ENCODE measurements at regions not wholly inside any gene's neighbourhood (a gene's known extent, or its start where the extent isn't known, plus 50 kb on each side); places are given as distances from the start of the nearest gene placed in this dataset.

DNA sequence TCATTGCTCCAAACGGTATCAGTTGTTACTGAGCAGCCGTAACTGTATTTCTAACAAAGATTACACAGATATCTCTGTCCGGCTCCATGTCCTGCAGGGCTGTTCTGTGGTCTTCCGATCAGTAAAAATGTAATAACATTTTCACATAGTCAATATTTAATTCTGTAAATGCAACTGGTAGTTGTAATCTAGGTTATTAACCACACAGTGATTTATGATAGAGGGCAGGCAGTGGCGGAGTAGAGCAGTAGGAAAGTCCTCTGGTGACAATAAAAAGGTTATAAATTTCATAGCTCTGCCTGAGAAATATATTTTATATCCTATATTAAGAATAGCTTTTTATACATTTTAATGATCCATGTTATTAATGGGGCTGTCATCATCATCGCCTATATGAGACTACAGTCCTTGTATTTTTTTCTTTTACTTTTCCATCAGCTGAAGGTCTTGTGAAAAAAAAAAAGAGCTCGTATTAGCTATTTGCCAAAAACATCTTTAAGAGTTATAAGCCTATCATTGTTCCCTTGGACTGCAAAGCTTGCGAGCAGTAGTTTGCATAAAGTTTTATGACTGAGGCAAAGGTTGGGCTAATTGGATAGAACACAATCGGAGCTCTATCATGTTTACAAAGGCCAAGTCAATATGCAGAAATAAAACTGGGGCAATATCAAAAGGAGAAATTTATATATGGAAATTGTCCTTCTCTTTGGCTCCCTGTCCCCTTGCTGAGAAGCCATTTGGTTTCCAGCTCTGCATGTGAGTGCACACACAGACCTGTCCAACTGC is 648.0 kb downstream of the IRX1 start:
- no peak for DNase-seq

DNA sequence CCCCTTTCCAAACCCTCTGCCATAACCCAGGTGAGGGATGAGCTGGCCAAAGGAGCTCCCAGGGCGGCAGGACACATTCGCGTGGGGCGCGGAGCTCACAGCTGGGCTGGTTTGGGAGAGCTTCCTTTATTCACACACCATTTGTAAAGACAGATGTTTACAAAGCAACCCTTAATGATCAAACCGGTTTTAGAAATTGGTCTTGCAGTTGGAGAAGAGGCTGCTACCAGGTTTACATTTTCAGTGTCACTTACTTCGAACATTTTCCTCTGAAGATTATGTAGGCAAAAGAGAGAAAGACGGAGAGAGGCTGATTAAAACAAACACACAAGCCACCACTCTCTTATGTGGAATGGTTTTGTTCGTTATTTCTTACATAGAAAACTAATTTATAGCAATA is 648.7 kb downstream of the IRX1 start:
- DNase-seq, result no peak

DNA sequence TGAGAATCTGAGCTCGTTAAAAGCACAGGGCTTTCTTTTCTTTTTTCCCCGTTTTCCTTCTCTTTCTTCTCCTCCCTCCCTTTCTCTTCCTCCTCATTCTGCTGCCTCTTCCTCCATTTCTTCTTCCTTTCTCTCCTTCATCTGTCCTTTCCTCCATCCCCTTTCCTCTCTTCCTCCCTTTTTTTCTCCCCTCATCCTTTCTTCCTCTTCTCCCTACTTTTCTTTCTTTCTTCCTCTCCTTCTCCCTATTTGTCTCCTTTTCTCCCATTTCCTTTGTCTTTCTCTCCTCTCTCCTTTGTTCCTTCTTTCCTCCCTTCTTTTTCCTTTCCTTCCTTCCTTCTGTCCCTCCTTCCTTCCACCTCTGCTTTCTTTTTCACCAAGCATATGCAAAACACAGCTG is 649.4 kb downstream of the IRX1 start:
- no peak for DNase-seq

DNA sequence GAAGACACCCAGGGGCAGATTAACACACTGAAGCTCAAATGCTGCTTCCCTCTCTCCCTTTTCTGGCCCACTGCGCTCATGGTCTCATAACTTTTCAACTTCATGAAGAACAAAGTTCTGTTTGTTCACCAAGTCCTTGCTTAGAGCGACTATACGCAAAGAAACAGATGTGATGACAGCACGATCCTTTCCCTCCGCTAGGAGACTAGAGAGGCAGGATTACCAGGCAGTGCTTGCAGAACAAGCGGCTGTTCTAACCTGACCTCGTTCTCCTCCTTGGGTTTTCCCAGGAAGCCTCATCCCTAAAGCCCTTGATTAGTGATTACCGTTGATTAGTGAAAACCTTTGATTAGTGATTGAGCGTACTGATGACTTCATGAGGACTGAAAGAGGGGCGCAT is 649.9 kb downstream of the IRX1 start:
- no peak for DNase-seq

DNA sequence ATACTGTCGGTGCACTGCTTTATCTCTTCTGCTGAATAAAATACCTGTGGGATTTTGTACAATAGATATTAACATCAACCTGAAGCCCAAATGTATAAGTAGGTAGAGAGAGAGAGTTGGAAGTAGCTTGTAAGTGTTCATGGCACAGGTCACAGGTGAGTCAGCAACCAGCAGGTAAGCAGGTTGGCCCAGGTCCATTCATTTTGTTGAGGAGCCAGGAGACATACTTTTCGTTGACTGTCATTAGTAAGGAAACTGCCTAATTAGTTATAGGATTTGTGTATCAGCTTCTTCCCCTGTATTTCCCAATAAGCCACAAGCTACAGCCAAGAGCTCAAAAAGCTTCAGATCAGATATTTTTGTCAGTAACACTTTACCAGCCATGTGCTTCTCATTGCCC is 650.8 kb downstream of the IRX1 start:
- no peak for DNase-seq

DNA sequence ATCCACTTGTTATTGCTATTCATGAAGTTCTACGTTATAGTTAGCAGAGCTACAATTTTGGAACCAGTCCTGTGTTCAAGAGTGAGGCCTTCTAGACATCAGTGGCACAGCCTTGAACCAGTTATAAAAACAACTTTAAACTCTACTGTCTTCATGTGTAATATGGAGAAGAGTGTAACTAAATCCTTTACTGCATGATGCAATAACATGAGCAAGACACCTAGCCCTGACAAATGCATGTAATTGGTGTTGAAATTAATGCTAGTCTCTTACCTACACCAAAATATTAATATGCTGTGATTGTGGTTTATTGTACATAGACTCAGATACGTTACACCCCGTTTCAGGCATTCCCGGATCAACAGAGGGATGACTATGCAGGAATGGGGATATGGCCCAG is 654.6 kb downstream of the IRX1 start:
- DNase-seq, result no peak

DNA sequence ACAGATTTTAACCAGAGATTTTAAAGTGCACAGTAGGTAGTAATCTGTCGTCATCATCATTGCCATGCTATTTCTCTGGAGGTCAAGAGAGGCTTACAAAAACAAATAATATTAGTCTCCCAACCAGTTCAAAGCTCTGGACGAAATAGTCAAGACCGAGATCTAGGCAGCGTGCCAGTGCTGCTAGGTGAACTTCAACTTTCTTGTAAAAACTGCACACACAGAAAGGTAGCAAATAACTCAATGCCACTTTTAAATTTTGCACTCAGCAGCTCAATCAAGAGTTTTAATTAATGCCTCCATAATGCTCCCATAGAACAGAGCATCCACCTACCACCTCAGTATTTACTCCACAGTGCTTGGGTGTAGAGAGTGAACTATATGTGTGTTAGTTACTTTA is 656.8 kb downstream of the IRX1 start:
- no peak for DNase-seq

DNA sequence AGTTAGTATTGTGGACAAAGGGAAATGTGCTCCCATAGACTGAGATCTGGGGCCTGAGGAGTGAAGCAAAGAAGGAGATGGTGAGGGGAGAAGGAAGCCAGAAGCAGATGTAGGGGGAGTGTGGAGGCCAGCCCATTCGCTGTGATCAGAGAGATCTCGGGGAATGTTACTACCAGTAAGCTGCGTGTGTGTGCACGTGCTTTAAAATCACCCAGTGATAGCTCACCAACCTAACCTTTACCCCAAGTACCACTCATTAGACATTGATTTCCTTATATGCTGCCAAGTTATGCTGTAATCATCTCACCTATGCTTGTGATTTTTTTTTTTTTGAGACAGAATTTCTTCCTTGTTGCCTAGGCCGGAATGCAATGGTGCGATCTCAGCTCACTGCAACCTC is 659.1 kb downstream of the IRX1 start:
- no peak for DNase-seq

DNA sequence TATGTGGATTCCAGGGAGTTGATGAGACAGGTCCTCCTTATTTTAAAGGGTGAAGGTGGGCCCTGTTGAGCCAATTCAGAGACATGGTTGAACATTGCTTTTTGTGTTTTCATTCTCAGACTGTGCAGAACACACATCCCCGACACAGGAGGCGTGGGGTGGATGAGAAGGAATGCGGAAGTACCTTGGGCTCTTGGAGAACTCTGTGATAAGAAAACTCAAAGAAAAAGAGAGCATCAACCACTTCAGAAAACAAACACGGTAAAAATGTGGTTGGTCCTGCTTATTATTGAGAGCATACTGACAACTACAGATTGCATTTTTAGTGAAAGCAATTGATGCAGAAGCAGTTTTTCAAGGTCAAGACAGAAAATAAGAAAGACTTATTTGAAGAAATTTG is 659.8 kb downstream of the IRX1 start:
- DNase-seq, result no peak

DNA sequence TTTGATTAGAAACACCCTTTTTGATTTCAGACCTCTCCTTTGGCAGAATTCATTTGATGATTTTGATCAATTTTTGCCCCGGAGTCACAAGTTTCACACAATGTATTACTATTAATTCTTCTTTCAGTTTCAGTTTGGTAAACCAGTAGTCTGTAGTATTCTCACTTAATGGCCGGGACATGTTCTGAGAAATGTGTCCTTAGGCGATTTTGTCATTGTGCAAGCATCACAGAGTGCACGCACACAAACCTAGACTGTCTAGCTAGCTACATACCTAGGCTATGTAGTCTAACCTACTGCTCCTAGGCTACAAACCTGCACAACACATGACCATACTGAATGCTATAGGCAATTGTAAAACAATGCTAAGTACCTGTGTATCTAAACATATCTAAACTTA is 662.5 kb downstream of the IRX1 start:
- DNase-seq, result no peak

DNA sequence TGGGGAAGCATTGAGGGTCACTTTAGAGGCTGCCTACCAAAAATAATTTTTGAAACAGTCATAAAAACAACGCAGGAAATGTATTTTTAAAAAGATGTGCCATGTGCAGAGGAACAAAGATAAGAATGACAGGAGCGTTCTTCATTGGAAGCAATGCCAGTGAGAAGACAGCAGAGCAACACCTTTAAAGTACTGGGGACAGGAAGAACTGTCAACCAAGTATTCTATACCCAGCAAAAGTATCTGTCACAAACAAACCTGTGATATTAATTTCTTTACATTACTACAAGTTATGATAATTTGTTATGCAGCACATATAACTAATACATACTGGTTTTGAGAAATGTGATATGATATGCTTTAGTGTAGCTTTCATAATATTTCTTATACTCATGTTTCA is 675.6 kb downstream of the IRX1 start:
- no peak for DNase-seq

DNA sequence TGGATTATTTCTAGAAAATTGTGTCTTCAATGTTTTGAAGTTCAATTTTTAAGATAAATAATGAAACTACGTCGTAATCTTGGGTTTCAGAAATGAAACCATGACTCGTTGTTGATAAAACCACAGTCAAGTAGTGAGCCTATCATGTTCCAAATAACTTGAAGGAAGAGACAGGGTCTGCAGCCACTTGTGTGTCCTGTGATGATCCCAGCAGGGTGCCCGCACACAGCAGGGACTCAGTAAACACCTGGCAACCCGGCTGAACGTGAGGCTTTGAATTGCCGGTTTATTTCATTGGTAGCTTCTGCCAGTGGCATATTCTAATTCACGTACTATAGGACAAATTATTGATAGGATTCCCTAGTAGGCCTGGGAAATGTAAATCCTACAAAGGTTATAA is 679.6 kb downstream of the IRX1 start:
- no peak for DNase-seq

DNA sequence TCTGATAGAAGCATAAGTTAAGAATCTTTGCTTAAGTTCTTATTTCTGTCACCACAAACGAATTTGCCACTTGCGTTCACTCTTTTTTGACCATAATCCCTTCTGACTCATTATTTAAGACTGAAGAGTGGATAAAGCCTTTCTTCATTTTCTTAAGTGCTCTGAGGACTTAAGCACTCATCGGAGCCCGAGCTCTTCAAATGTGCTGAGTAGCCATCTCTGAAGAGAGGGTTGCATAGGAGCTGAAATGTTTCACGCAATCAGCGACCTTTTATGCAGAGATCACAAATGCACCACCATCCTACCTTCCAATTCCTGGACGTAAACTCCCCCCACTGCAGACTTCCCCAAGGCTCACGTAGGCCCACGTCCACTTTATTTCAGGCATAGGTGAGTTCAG is 699.2 kb downstream of the IRX1 start:
- DNase-seq, result no peak

DNA sequence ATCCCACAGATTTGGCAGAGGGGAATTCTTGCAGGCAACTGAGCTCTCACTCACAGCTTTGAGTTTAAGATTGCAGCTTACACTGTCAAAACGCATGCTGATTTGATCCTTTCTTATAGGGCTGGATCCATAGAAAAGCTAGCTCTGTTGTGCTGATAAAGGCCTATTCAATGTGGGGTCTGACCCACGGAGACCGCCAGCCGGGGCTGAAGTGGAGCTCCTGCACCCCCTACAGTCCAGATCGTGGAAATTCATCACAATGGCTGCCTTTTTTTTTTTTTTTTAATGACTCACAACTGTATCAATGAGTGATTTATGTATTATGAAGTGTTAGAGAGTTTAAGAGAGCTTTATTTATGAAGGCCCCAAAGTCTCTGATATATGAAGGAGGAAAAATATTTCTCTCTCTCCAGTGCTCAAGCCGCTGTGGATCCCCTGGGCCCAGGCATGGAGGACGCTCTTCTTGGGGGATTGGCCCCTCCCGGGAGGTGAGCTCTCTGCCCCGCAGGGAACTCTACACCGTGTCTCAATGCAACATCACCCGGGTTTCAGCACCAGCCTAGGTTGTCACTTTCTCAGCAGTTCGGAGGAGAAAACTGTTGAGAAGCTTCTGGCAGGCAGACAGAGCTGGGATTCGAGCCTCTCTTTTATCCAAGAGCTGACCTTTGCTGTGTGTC is 700.2 kb downstream of the IRX1 start:
- no peak for DNase-seq

DNA sequence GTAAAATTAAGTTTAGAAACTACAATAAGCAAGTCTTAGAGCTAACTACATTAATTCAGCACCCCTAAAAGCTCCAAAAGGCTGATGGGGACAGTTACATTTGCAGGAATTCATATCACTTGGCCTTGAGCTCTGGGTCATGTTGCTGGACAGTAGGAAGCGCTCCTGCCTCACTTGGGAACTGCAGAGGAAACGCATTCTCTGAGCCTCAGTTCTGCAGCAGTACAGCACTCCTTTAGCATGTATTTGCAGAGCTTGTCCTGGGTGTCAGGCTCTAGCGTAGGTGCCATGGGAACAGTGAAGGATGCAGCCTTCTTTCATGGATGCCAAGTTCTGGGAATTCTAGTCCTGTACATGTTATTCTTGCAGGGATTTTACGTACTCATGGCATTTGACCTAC is 710.4 kb downstream of the IRX1 start:
- DNase-seq, result no peak

DNA sequence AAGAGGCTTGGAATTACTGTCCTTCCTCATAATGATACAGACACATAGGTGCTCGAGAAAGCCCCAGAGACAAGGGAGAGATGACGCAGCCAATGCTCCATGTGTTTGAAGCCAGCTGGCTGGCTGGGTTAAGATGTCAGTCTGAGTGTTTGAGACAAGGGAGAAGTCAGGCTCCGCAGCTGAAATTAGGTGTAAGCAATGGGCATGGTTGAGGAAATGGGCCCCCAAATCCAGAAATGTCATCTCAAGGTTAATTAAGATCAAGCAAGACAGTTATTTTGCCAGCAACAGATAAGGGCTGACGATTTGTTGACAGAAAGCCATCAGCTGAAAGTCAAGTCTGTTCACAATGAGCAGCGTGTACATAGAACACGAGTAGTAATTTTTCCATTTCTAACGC is 713.4 kb downstream of the IRX1 start:
- no peak for DNase-seq

DNA sequence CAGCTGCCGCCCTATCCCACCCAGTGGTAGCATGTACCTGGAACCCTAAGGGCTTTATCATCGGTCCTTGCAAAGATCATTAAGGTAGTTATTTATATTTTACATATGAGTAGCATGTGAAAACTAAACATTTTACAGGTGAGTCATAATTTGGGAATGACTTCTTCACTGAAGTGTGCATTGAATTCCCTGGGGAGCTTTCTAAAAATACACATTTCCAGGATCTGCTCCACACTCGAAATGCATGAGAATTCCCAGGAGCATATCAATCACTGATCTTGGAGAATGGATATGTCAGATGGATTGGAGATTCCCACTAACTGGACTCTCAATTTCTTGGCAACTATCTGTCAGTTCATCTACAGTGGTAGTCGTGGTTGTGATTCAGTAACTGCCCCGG is 717.5 kb downstream of the IRX1 start:
- DNase-seq, result no peak

DNA sequence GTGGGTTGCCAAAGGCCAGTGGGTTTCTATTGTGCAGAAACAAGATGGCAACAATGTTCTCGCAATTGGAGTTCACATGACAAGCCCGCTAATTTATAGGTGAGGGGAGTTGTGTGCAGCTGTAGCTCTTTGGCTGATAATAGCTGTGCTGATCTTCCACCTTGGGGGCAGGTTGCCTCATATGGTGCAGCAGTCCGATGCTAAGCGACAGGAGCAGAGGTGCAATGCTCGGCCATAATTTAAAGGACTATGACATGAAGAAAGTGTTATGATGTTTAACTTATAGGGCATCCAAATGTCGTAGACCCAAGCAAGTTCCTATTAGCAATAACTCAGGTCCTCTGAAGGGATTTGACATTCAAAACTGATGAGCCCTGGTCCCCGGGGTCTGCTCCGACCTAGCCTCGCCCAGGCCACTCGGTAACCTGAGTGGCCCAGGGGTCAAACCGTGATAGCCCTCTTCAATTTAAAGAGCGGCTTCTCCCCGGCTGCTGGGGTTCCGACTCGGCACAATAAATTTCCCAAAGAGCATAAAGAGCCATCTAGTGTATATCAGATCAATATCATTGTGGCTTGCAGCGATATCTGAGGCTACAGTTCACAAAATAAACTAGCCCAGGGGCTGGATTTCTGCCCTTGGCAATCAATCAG is 724.0 kb downstream of the IRX1 start:
- DNase-seq, result no peak

DNA sequence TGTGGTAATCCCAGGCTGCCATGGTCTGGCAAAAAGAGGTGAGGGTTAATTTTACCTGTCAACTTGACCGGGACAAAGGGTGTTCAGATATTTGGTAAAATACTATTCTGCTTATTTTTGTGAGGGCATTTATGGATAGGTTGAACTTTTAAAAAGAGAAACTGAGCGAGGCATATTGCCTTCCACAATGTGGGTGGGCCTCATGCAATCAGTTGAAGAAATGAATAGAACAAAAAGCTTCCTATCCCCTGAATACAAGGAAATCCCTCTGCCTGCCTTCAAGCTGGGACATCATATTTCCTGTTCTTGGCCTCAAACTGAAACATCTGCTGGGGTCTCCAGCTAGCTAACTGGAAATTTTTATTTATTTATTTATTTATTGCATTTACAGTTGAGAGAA is 734.7 kb downstream of the IRX1 start:
- DNase-seq, result no peak

DNA sequence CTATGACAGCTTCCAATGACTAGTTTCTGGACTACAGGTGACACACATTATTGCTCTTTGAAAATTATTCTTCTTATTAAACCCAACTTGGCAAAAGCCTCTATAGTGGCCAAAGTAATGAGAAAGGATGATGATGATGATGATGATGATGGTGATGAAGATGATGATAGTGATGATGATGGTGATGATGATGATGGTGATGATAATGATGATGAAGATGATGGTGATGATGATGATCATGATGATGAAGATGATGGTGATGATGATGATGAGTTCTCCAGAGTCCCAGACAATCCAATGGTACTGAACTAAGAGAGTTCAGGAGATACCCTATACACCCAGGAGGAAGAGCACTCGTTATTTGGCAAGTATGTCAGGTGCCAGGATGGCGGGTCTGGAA is 739.4 kb downstream of the IRX1 start:
- DNase-seq, result no peak

DNA sequence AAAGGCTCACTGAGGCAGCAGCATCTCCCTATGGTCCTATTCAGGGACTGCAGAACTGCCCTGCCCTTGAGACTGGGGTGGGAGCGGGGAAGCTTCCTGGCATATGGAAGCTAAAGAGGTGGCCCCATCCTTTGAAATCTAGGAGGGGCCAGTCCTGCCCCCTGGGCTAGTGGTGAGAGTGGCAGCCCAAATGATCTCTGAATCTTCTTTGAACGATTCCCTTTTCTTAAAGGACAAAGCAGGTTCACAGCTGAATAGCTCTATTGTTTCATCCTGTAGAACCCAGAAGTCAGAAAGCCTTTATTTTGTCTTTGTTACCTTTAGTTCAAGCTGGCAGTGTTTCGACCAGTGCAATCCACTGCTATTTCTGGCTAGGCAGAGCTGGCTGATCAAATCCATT is 741.9 kb downstream of the IRX1 start:
- no peak for DNase-seq

DNA sequence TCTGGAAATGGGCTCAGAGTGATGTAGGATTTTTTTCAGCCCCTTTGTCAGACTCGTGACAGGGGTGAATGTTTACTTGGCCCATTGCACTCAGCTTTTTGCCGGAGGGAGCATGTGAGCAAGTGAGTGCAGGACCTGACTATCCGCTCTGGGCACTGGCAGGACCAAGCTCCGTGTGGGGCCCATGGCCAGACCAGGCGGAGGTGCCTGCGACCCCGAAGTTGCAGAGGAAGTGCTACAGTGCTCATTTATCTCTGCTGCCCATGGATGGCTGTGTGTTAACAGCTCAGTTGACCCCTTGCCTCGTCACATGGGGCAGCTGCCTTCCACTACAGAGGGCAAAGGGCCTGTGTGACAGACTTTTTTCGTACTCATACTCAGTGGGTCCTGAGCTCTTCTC is 744.3 kb downstream of the IRX1 start:
- no peak for DNase-seq

DNA sequence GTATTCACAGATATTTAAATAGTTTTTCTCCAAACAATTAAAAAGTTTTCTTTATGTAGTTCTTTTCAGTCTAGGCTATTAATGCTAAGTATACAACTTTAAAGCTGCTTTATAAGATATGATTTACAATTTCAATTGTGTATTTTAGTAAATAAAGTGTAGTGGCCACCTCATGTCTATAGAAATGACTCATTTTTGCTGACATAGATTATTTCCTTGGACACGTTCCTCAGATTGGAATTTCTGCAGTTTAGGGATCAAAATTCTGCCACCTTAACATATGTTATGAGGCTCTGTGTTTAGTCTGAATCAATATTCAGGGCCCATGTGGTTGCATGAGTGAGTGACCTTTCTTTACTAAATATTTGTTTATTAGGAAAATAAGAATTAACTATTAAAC is 750.2 kb downstream of the IRX1 start:
- DNase-seq, result no peak

DNA sequence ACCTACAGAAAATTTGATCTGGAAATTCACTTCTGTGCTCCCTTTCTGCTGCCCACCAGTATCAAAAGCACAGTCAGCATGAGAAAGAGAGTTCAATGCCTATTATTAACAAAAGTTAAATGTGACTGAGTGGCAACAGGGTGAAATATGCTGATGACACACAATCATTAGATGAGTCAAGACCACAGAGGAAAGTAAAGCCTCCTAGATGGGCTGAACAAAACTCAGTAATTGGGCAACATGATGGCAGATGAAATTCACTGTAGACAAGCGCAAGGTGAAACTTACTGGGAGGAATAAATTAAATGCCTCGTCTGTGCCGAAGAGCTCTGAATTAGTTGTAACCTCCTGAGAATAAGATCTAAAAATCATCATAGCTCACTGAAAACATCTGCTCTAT is 752.8 kb downstream of the IRX1 start:
- no peak for DNase-seq

DNA sequence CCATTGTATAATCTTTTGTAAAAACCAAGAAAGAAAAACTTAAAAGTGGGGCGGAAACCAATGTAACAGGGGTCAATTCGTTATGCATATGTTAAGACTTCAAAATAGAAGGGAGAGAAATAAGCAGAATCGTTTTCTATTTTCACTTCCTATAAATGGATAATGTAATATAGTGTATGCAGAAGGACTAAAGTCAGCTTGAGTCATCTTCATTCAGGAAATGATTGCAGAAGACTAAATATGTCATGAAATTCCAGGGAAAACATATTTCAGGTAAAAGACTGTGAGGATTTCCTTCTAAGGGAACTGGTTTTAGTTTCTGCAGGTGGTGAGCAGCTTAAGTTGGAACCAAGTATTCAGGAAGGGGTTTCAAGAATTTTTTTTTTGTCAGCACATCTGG is 753.3 kb downstream of the IRX1 start:
- no peak for DNase-seq
